GM12878 (cell line): ENCODE measurements at regions not wholly inside any gene's neighbourhood (a gene's known extent, or its start where the extent isn't known, plus 50 kb on each side); places are given as distances from the start of the nearest gene placed in this dataset.

Experiments
- ATAC-seq: fragments of 200-7000 bp; cut with Tn5 transposase; 3 replicates; pipeline ENCODE4 v1.9.1; 2020; ENCODE audit warnings: mild to moderate bottlenecking, moderate library complexity
- BruUV-seq: library from RNA; stranded (reverse); fragments of 400-500 nt; replicated peaks from 2 replicates; lab custom pipeline; 2021; lab: Mats Ljungman, UMichigan
- CTCF ChIA-PET: fragments of 300-600 bp; sonication (Branson Sonifier 250); formaldehyde crosslinking; extraction: SDS; loops from one replicate; lab custom pipeline; 2021; ENCODE audit warnings: inconsistent platforms; lab: Yijun Ruan, JAX
- POLR2A ChIA-PET: fragments of 350-600 bp; formaldehyde crosslinking; extraction: SDS; loops from one replicate; lab custom pipeline; 2021; ENCODE audit warnings: inconsistent platforms; lab: Charles Lee
- RAD21 ChIA-PET: fragments of 300-600 bp; sonication (Branson Sonifier 250); formaldehyde crosslinking; loops from one replicate; lab custom pipeline; 2023; ENCODE audit warnings: antibody characterized with exemption; ENCODE audit not compliant: unreplicated experiment; lab: Charles Lee
- SMC1A ChIA-PET: fragments of 300-600 bp; sonication (Branson Sonifier 250); formaldehyde crosslinking; loops from one replicate; lab custom pipeline; 2023; ENCODE audit not compliant: unreplicated experiment, uncharacterized antibody; lab: Charles Lee
- DNase-seq: peaks from one replicate; pipeline ENCODE4 v3.0.0-alpha.2; 2011; ENCODE audit warnings: low read depth, low spot score
- FAIRE-seq: peaks from 3 replicates; lab custom pipeline; 2011; peaks lifted over from hg19 to GRCh38; lab: Jason Lieb, UNC
- H2AFZ ChIP-seq: 2 replicates; pipeline ENCODE4 v1.6.0; 2011; ENCODE audit warnings: low read depth, low read length, control low read depth; ENCODE audit not compliant: control insufficient read depth
- H3K27ac ChIP-seq: 2 replicates; pipeline ENCODE4 v1.5.1; 2011; ENCODE audit warnings: control low read depth; ENCODE audit not compliant: control insufficient read depth, insufficient read depth
- H3K27me3 ChIP-seq, 2 experiments: replicated peaks in 1 of 2; 2 replicates each; pipeline versions ENCODE4 v1.6.0 to v1.6.1; 2011; ENCODE audit warnings: low read length in 1 of 2; ENCODE audit not compliant: control insufficient read depth in 2 of 2, insufficient read depth in 2 of 2
- H3K36me3 ChIP-seq, 2 experiments: 2 replicates each; pipeline ENCODE4 v1.5.1; 2011; ENCODE audit warnings: low read length in 1 of 2; ENCODE audit not compliant: control insufficient read depth in 2 of 2, insufficient read depth in 2 of 2
- H3K4me1 ChIP-seq: 2 replicates; pipeline ENCODE4 v1.6.1; 2011; ENCODE audit warnings: mild to moderate bottlenecking, low read length, moderate library complexity, mixed read lengths; ENCODE audit not compliant: control insufficient read depth, insufficient read depth
- H3K4me2 ChIP-seq: 2 replicates; pipeline ENCODE4 v1.6.0; 2011; ENCODE audit warnings: control low read depth; ENCODE audit not compliant: control insufficient read depth, insufficient read depth
- H3K4me3 ChIP-seq: fragments of 200-600 bp; sonication (generic); 2 replicates; pipeline ENCODE4 v1.5.1; 2016
- H3K79me2 ChIP-seq: 2 replicates; pipeline ENCODE4 v1.6.0; 2011; ENCODE audit warnings: low read length; ENCODE audit not compliant: control insufficient read depth, insufficient read depth
- H3K9ac ChIP-seq: 2 replicates; pipeline ENCODE4 v1.8.0; 2011; ENCODE audit warnings: low read length, control low read depth, mixed read lengths; ENCODE audit not compliant: control insufficient read depth, insufficient read depth
- H3K9me3 ChIP-seq: replicated peaks from 3 replicates; pipeline ENCODE4 v1.5.1; 2011; ENCODE audit warnings: mild to moderate bottlenecking, low read length; ENCODE audit not compliant: control insufficient read depth, insufficient read depth
- H4K20me1 ChIP-seq: 2 replicates; pipeline ENCODE4 v1.6.0; 2011; ENCODE audit not compliant: control insufficient read depth, insufficient read depth
- CREM ChIP-seq: IDR thresholded peaks from 2 replicates; pipeline ENCODE4 v1.6.1; 2014; ENCODE audit warnings: antibody characterized with exemption, low read depth
- ESRRA ChIP-seq: IDR thresholded peaks from 2 replicates; pipeline ENCODE4 v1.6.1; 2012; ENCODE audit warnings: mild to moderate bottlenecking, low read length, improper control_type of control experiment
- FOS ChIP-seq: IDR thresholded peaks from 3 replicates; pipeline ENCODE4 v1.6.1; 2011; ENCODE audit warnings: borderline replicate concordance; ENCODE audit not compliant: insufficient read length; ENCODE audit errors: extremely low read depth
- HDAC6 ChIP-seq: fragments of 200-600 bp; sonication (generic); IDR thresholded peaks from one replicate; pipeline ENCODE4 v1.8.0; 2017; ENCODE audit warnings: antibody characterized with exemption; ENCODE audit not compliant: unreplicated experiment
- KDM1A ChIP-seq: fragments of 200-600 bp; sonication (generic); IDR thresholded peaks from 2 replicates; pipeline ENCODE4 v1.6.1; 2016; ENCODE audit warnings: borderline replicate concordance
- MLLT1 ChIP-seq: fragments of 450-650 bp; IDR thresholded peaks from 2 replicates; pipeline ENCODE4 v1.6.1; 2016; ENCODE audit warnings: mild to moderate bottlenecking
- MYB ChIP-seq: fragments of 150-350 bp; IDR thresholded peaks from 2 replicates; pipeline ENCODE4 v1.6.1; 2014; ENCODE audit warnings: mild to moderate bottlenecking, low read depth, low read length, borderline replicate concordance
- SRF ChIP-seq, 2 experiments: IDR thresholded peaks; 2 replicates each; pipeline ENCODE4 v1.6.1; 2011; ENCODE audit warnings: low read depth in 2 of 2, low read length in 2 of 2, mild to moderate bottlenecking in 1 of 2, moderate library complexity in 1 of 2
- TCF3 ChIP-seq: IDR thresholded peaks from 2 replicates; pipeline ENCODE4 v1.6.1; 2012; ENCODE audit warnings: low read depth, mild to moderate bottlenecking, low read length, borderline replicate concordance; ENCODE audit not compliant: insufficient read depth
- ZNF207 ChIP-seq: fragments of 450-650 bp; IDR thresholded peaks from 2 replicates; pipeline ENCODE4 v1.6.1; 2014; ENCODE audit warnings: antibody characterized with exemption, mild to moderate bottlenecking, borderline replicate concordance
- ZNF24 ChIP-seq: fragments of 450-650 bp; IDR thresholded peaks from 2 replicates; pipeline ENCODE4 v1.6.1; 2017; ENCODE audit warnings: antibody characterized with exemption, mild to moderate bottlenecking
- ZNF274 ChIP-seq: IDR thresholded peaks from one replicate; pipeline ENCODE4 v1.8.0; 2011; ENCODE audit not compliant: insufficient read length, insufficient read depth
- WGBS: methylation state at CpG from one replicate; pipeline ENCODE4 v1.1.6; 2016; ENCODE audit warnings: low lambda C conversion rate; ENCODE audit not compliant: insufficient replicate concordance, insufficient coverage; ENCODE audit errors: missing lambda C conversion rate; 5-methylcytosine and 5-hydroxymethylcytosine counted together
- in situ Hi-C: fragments of 300-500 bp; cut with MboI; formaldehyde crosslinking; loops from 9 replicates; pipeline ENCODE4 v1.14.3; 2018; ENCODE audit warnings: mixed read lengths
- intact Hi-C: fragments of 100-400 bp; cut with micrococcal nuclease; formaldehyde crosslinking; loops from one replicate; pipeline ENCODE4 v1.14.2; 2022; ENCODE audit not compliant: unreplicated experiment

DNA sequence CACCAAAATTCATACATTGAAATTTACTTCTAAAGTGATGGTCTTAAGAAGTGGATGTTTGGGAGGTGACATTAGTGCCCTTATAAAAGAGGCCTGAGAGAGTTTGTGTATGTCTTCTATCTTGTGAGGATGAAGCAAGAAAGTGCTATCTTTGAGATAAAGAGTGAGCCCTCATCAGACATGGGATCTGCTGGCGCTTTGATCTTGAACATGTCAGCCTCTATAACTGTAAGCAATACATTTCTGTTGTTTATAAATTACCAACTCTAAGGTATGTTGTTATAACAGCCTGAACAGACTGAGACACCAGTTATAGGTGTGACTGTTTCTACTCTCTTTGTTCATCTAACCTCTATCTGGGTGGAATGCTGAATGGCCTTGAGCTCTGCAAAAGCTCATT is 54.5 kb upstream of the SETBP1 start:
- no TSS peak for BruUV-seq
- no peak overlapping the region for H3K9ac ChIP-seq
- no peaks in the 10 kb centered on the region for H3K4me1 ChIP-seq
- no peaks in the 10 kb centered on the region for H3K9me3 ChIP-seq
- in situ Hi-C loops (no loop called here), intact Hi-C loops (no loop called here)
- no peak for FAIRE-seq
- SMC1A ChIA-PET: interaction anchor here (1.0 kb wide), 1 partner anchor 21 kb away, joined by 3 read pairs; no protein-coding TSS in a partner anchor
- H3K4me3 ChIP-seq: no peak overlapping the region
- no peaks in the 10 kb centered on the region for H3K27me3 ChIP-seq
- no peak overlapping the region for H3K4me2 ChIP-seq
- TF ChIP-seq CREM (no peak), KDM1A (no peak), ZNF24 (no peak), MLLT1 (no peak), TCF3 (no peak), ZNF207 (no peak), MYB (no peak), HDAC6 (no peak), SRF (IDR thresholded peaks at IDR 0.05; ENCODE audit: low read depth in 2 of 2, low read length in 2 of 2) (no peak), ESRRA (no peak), FOS (no peak), ZNF274 (no peak)
- H3K27ac ChIP-seq: no peak overlapping the region
- H2AFZ ChIP-seq: no peak overlapping the region
- DNase-seq: no peak
- WGBS: 0% methylated on average over 1 of the region's 1 CpG
- no peaks in the 10 kb centered on the region for H3K36me3 ChIP-seq
- no peaks in the 10 kb centered on the region for H3K79me2 ChIP-seq
- CTCF ChIA-PET: no interaction called here
- RAD21 ChIA-PET: no interaction called here
- POLR2A ChIA-PET: no interaction called here
- no peak for ATAC-seq
- no peaks in the 10 kb centered on the region for H4K20me1 ChIP-seq
